GM12891 (cell line): ENCODE measurements at regions not wholly inside any gene's neighbourhood (a gene's known extent, or its start where the extent isn't known, plus 50 kb on each side); places are given as distances from the start of the nearest gene placed in this dataset.

Experiments
- POLR2A ChIP-seq: IDR thresholded peaks from 2 replicates; pipeline ENCODE4 v1.6.1; 2011; ENCODE audit warnings: low read depth, low read length, control low read depth
- POLR2AphosphoS5 ChIP-seq: IDR thresholded peaks from 2 replicates; pipeline ENCODE4 v1.6.1; 2011; ENCODE audit warnings: low read depth, low read length, control low read depth
- TAF1 ChIP-seq: IDR thresholded peaks from 2 replicates; pipeline ENCODE4 v1.6.1; 2011; ENCODE audit warnings: low read depth, low read length, control low read depth

DNA sequence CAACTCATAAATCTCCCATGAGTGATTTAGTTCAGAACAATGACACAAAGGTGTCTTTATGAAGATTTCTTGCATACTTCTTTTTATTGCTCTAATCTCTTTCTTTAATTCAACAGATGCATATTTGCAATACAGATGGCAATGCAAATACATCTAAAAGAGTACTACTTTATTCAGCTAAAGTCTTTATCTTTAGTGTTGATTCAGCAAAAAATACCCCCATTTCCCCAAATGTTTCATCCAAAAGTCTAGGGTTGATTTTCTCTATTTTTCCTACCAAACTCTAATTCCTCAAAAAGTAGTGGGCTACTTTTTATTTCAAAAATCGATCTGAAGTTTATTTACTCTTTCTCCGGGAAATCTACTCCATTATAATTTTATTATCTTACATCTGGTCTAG lies 1055.2 kb downstream of the STIM2 start:
- TF ChIP-seq POLR2AphosphoS5 (no peak), TAF1 (no peak), POLR2A (no peak)
